ENCODE measurements at regions not wholly inside any gene's neighbourhood (a gene's known extent, or its start where the extent isn't known, plus 50 kb on each side); places are given as distances from the start of the nearest gene placed in this dataset.

- TF ChIP-seq CTCF (IDR thresholded peaks at IDR 0.05; ENCODE audit: insufficient read depth, low read length) = no peak
- no peak for TF ChIP-seq POLR2AphosphoS5 (IDR thresholded peaks at IDR 0.05; ENCODE audit: low read depth)
Observed at GRCh38 chr17:71166311-71166710, 954.5 kb upstream of the SOX9 start.

All from HL-60 (cell line).